RPMI7951 (cell line): ENCODE measurements at regions not wholly inside any gene's neighbourhood (a gene's known extent, or its start where the extent isn't known, plus 50 kb on each side); places are given as distances from the start of the nearest gene placed in this dataset.

Experiments used
- DNase-seq: peaks from one replicate; pipeline ENCODE4 v3.0.0-alpha.2; 2012; ENCODE audit warnings: low read depth

DNA sequence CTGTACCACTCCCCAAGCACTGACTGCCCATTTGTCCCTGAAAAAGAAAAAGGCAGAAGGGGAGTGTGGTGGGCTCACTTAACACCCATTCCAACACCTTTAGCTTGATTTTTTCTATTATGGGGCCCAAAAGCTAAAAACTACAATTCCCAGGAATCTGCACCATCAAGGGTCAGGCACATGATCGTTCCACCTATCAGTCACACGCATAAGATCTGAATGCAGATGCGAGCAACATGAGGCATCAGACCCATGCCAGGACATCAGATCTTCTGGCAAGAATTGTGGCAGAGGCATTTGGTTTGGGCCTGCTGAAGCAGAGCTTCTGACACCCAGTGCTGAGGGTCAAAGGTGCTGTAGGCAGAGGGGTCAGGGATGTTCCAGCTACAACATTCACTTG is 595.9 kb downstream of the BCOR start:
- no peak for DNase-seq

DNA sequence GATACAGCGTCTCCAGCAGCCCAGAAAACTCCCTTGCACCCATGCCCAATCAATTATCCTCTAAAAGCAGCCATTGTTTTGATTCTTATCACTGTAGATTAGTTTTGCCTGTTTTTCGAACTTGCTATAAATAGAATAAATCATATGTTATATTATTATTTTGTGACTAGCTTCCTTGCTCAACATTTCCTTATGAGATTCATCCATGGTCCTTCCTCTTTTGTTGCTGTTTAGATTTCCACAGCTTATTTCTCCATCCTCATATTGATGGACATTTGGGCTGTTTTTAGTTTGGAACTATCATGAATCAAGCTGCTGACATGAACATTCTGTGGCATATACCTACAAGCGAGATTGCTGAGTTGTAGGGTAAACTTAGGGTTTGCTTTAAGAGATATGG is 595.3 kb downstream of the BCOR start:
- no peak for DNase-seq

- DNase-seq: no peak
These were observed 593.5 kb downstream of the BCOR start for GRCh38 chrX:39504227-39504626.

DNA sequence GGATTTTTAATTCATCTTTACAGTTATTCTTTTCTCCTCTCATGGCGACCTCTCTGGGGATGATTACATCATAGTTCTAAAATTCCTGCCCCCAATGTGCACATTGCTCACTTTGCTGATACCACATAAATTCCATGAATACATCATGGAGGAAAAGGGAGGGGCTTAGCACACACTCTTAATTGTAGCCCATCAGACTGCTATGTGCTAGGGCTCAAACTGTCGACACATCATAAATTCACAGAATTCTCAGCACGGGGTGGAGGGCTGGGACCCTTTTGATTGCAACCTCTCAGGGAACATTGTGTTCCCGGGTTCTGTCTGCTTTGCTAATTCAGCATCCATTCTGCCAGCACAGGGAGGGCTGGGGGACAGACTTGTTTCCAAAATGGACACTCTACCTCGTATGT is 592.9 kb downstream of the BCOR start:
- no peak for DNase-seq

GRCh38 chrX:39506131-39506530 is 591.6 kb downstream of the BCOR start:
- DNase-seq: no peak

GRCh38 chrX:39507034-39507433 is 590.7 kb downstream of the BCOR start:
- DNase-seq: no peak

DNA sequence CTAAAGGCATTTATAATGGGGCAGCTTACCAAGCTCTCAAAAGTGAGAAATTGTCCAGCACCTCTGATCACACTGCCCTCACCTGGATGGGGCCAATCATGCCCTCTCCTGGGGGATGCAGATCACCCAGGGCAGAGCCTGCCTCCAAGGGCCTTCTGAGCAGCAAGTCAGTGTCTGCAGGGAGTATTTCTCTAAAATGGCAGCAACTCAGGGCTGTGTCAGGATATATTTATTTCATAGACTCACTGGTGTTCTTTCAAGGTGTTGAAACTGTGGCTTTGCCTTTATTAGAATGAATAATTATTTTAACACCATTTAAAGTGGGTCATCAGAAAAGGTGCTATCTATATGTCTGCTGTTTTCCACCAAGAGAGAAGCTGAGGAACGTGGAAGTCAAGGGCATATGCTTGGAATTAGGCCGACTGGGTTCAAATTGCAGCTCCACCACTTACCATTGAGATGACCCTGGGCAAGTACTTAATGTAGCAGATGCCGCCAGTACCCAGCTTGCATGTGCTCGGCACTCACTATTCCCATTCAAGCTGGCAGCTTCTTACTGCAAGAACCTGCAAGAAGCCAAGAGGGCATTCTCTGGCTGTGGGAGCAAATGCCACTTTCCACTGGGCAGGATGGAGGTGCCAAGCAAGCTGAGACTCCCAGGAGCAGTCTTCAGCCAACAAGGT is 590.0 kb downstream of the BCOR start:
- no peak for DNase-seq

- DNase-seq: no peak
These were observed 589.5 kb downstream of the BCOR start for GRCh38 chrX:39508300-39508692.

- DNase-seq: no peak
These were observed 588.6 kb downstream of the BCOR start for GRCh38 chrX:39509157-39509556.

DNA sequence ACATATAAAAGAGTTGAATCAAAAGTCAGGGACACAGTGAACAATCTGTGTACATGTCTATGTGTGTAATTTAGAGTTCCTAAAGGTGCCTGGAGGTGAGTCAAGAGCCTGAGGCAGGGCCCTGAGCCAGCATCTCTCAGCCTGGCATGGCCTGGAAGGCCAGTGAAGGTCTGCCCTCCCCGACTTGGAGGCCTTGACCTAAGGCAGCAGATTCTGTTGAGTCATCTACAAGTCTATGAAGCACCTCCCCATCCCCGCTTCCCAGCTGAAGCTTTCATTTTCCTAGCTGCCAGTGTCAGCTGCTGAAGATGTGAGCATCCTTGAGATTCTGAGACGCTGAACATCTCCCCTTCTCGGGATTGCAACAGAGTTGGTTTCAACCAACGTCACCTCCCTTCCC is 583.9 kb downstream of the BCOR start:
- peak; percentile 84 for DNase-seq

DNA sequence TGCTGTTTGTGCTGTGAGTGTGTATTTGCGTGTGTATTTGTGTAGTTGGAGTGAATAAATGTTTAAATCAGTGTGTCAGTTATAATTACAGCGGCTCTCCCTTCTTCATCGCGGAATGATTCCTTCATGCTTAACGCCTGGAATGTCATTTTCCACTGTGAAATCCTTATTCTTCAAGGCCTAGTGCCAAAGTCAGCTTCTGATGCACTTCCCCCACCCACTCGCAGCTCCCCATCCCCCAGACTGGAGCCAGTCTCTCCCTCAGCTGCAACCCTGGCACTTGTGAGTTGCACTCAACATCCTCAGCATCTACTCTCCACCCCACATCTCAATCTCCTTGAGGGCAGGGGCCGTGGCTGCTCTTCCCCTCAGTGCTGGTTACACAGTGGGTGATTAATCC is 583.0 kb downstream of the BCOR start:
- DNase-seq: no peak

GRCh38 chrX:39516427-39516841 is 581.3 kb downstream of the BCOR start:
- no peak for DNase-seq

DNA sequence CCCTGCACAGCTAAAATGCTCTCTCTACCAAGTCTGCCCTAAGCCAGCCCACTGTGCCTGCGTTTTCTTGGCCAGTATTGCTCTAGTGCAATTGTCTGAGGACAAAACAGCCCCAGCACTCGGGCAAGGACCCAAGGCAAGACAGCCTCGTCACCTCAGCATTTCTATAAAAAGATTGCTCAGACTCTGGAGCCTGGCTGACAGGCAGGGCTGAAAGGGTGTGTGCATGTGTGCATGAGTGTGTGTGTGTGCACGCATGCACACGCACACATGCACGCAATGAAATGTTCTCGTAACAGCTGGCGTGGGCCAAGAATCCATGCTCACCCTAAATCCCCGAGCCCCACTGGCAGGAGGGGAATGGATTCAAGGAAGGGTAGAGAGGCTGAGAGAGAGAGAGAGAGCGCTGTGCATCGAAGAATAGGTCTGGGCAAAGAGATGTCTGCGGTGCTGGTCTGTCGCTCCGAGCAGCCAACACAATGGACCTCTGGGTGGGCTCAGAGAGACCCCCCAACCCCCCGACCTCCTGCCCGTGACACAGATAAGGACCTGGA is 579.2 kb downstream of the BCOR start:
- no peak for DNase-seq

DNA sequence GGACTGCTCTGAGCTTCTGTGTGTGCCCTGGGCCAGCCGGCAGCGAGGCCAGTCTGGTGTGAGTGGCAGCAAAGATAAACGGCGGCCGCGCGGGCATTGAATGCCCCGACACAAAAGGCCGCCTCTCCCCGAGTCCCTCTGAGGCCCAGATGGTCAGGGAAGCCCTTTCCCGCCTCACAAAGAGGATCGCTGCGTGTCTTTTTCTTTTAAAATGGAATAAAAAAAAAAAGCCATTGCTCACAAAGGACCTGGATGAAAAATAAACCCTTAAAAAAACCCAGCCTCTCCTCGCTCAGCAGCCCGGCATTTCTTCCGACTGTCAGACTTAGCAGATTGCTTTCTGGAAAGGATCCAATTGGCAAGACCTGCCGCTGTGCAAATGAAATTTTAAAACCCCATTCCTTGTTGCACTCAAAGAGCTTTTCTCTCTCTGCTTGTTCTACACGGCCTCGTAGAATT is 578.7 kb downstream of the BCOR start:
- peak; percentile 14 for DNase-seq

- DNase-seq: no peak
These were observed 578.0 kb downstream of the BCOR start for GRCh38 chrX:39519566-39520301.

- DNase-seq: no peak
These were observed 572.0 kb downstream of the BCOR start for GRCh38 chrX:39525758-39526157.

GRCh38 chrX:39527025-39527424 is 570.7 kb downstream of the BCOR start:
- DNase-seq: peak; percentile 93

GRCh38 chrX:39528161-39528916 is 569.4 kb downstream of the BCOR start:
- DNase-seq: no peak

GRCh38 chrX:39532761-39533160 is 565.0 kb downstream of the BCOR start:
- DNase-seq: no peak

DNA sequence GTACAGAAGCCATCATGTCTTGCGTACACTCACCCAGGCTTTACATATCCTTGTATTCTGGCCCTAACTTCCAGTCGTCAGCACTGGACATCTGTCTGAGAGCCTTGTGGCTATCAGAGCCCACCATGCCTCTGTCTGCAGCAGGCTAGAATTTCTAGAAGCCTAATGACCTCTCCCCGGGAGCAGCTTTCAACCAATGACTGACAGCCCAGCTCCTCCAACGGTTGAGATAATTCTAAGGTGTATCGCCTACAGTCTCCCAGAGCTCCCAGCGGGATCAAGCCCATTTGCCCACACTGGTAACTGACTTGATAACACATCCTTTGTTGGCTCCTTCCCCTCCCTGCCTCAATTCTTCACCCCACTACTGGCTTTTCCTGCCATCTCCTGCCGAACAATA is 562.8 kb downstream of the BCOR start:
- DNase-seq: no peak

DNA sequence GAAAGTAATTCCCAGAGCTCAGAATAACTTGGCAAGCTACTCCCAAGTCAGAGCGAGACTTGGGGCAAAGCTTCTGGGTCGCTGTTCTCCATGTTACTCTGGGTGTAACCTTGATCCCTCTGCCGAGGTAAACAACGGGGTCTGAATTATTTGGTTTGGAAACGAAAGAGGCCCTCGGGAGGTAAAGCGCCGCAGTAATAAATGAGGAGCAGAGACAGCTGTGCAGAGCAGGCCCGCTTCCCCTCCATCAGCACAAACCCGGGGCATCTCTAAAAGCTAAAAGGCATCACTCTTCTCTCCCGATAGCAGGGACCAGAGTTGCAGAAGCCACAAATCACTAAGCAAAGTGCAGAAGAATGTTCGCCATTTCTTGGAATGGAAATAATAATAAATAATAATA is 561.5 kb downstream of the BCOR start:
- no peak for DNase-seq

DNA sequence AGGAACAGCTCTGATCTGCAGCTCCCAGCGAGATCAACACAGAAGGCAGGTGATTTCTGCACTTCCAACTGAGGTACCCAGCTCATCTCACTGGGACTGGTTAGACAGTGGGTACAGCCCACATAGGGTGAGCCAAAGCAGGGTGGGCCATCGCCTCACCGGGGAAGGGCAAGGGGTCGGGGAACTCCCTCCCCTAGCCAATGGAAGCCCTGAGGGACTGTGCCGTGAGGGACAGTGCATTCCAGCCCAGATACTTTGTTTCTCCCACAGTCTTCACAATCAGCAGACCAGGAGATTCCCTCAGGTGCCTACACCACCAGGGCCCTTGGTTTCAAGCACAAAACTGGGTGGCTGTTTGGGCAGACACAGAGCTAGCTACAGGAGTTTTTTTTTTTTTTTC is 555.9 kb downstream of the BCOR start:
- no peak for DNase-seq

DNA sequence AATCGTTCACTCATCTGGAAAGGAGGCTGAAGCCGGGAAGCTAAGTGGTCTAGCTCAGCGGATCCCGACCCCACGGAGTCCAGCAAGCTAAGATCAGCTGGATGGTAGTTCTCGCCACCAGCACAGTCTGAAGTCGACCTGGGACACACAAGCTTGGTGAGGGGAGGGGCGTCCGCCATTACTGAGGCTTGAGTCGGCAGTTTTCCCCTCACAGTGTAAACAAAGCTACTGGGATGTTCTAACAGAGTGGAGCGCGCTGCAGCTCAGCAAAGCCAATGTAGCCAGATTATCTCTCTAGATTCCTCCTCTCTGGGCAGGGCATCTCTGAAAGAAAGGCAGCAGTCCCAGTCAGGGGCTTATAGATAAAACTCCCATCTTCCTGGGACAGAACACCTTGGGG is 555.4 kb downstream of the BCOR start:
- no peak for DNase-seq
